ENCODE measurements at regions not wholly inside any gene's neighbourhood (a gene's known extent, or its start where the extent isn't known, plus 50 kb on each side); places are given as distances from the start of the nearest gene placed in this dataset.
"Not testable (repeated sequence)": the region's sequence is repeated elsewhere in the genome, so short reads cannot be mapped to it uniquely, and the experiment has no call there.

DNA sequence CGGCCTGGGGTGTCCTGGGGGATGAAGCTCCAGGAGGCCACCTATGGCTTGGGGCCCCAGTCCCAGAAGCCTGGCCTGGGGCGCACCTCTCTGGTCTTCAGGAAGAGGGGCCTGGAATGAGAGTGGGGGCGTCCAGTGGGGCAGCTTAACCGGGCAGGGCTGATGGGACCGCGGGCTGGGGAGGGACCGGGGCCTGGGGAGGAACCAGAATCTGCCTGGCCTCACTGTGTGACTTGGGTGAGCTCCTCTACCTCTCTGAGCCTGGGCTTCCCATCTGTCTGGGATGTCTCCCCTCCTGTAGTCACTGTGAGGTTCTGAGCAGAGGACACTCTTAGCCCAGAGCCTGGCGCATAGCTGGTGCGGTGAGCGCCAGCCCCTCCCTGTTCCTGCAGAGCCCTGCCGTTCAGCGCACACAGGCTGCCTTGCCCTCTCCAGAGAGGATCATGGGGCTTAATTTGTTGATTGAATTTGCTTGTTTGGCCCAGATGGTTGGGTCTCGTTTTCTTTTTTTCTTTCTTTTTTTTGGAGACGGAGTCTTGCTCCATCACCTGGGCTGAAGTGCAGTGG lies 378.4 kb upstream of the ZNF722 start:
- H3K27me3 Mint-ChIP-seq; DNase-seq; H3K36me3 ChIP-seq (ENCODE audit: insufficient read depth, low read length); CTCF ChIA-PET; H3K27ac Mint-ChIP-seq; H3K27ac ChIP-seq (ENCODE audit: low read depth, low read length); H3K9me3 ChIP-seq (ENCODE audit: low read length); H3K9me3 Mint-ChIP-seq; H3K27me3 ChIP-seq (ENCODE audit: insufficient read depth, low read length, poor library complexity, severe bottlenecking); H3K4me1 ChIP-seq (ENCODE audit: insufficient read depth, low read length); H3K4me3 ChIP-seq (ENCODE audit: low read length); H3K4me1 Mint-ChIP-seq; H3K36me3 Mint-ChIP-seq; H3K4me3 Mint-ChIP-seq; POLR2A ChIA-PET: not testable (repeated sequence)

- not testable (repeated sequence) for H3K4me3 Mint-ChIP-seq
Observed at GRCh38 chr7:63627590-63628485, 370.8 kb upstream of the ZNF722 start.

DNA sequence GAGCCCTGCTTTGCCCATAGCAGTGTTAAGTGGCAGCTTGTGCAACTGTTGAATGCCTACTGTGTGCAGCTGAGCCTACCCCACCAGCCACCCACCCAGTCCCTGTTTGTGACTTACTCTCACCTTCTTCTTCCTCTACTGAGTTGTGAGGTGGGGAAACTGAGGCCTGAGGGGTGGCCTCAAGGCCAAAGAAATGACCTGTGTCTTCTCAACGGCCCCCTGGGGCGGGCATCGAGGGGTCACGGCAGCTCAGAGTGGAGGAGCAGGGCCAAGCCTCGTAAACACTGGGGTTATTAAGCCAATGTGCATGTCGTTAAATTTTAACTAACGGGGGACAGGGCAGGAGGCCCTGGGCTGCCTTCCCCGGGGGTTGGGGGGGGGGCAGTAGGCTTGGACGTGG lies 369.6 kb upstream of the ZNF722 start:
- H3K27ac Mint-ChIP-seq; H3K27me3 Mint-ChIP-seq; H3K27me3 ChIP-seq (ENCODE audit: insufficient read depth, low read length, poor library complexity, severe bottlenecking); H3K4me1 ChIP-seq (ENCODE audit: insufficient read depth, low read length); H3K4me1 Mint-ChIP-seq; H3K4me3 ChIP-seq (ENCODE audit: low read length); POLR2A ChIA-PET; CTCF ChIA-PET; H3K27ac ChIP-seq (ENCODE audit: low read depth, low read length); H3K36me3 ChIP-seq (ENCODE audit: insufficient read depth, low read length); H3K9me3 ChIP-seq (ENCODE audit: low read length); DNase-seq; H3K36me3 Mint-ChIP-seq; H3K9me3 Mint-ChIP-seq; H3K4me3 Mint-ChIP-seq: not testable (repeated sequence)

More at GRCh38 chr7:63627590-63628485, 370.8 kb upstream of the ZNF722 start:
- DNase-seq; H3K27me3 ChIP-seq (ENCODE audit: insufficient read depth, low read length, poor library complexity, severe bottlenecking); H3K27ac Mint-ChIP-seq; H3K36me3 ChIP-seq (ENCODE audit: insufficient read depth, low read length); H3K4me1 ChIP-seq (ENCODE audit: insufficient read depth, low read length); H3K9me3 ChIP-seq (ENCODE audit: low read length); CTCF ChIA-PET; H3K27ac ChIP-seq (ENCODE audit: low read depth, low read length); H3K36me3 Mint-ChIP-seq; POLR2A ChIA-PET; H3K4me1 Mint-ChIP-seq; H3K27me3 Mint-ChIP-seq; H3K9me3 Mint-ChIP-seq; H3K4me3 ChIP-seq (ENCODE audit: low read length): not testable (repeated sequence)

GRCh38 chr7:63636585-63636984 lies 362.1 kb upstream of the ZNF722 start:
- H3K4me3 Mint-ChIP-seq; H3K9me3 ChIP-seq (ENCODE audit: low read length); H3K9me3 Mint-ChIP-seq; H3K27me3 ChIP-seq (ENCODE audit: insufficient read depth, low read length, poor library complexity, severe bottlenecking); POLR2A ChIA-PET; H3K36me3 Mint-ChIP-seq; H3K36me3 ChIP-seq (ENCODE audit: insufficient read depth, low read length); H3K27ac ChIP-seq (ENCODE audit: low read depth, low read length); DNase-seq; H3K27me3 Mint-ChIP-seq; H3K4me3 ChIP-seq (ENCODE audit: low read length); H3K27ac Mint-ChIP-seq; H3K4me1 Mint-ChIP-seq; H3K4me1 ChIP-seq (ENCODE audit: insufficient read depth, low read length); CTCF ChIA-PET: not testable (repeated sequence)

DNA sequence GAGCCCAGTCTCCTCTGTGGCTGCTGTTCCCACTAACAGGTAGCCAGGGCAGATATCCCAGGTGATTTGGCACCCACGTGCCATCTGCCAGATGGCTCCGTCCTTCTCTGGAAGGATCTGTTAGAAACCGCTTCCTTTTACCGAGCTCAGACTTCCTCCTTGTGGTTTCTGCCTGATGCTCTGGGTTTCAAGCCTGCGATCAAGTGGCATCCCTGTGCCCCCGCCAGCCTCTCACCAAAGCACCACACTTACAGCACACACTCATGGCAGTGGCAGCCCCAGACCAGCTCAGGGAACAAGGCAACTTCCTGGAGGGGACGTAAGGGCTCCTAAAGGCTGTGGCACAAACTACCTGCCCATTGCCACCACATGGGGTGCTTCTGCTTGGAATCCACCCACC lies 333.1 kb upstream of the ZNF722 start:
- H3K9me3 Mint-ChIP-seq; H3K27ac Mint-ChIP-seq; H3K4me1 Mint-ChIP-seq; H3K36me3 ChIP-seq (ENCODE audit: insufficient read depth, low read length); H3K9me3 ChIP-seq (ENCODE audit: low read length); H3K4me1 ChIP-seq (ENCODE audit: insufficient read depth, low read length); POLR2A ChIA-PET; H3K4me3 ChIP-seq (ENCODE audit: low read length); H3K27me3 ChIP-seq (ENCODE audit: insufficient read depth, low read length, poor library complexity, severe bottlenecking); H3K27me3 Mint-ChIP-seq; H3K4me3 Mint-ChIP-seq; CTCF ChIA-PET; DNase-seq; H3K27ac ChIP-seq (ENCODE audit: low read depth, low read length); H3K36me3 Mint-ChIP-seq: not testable (repeated sequence)

DNA sequence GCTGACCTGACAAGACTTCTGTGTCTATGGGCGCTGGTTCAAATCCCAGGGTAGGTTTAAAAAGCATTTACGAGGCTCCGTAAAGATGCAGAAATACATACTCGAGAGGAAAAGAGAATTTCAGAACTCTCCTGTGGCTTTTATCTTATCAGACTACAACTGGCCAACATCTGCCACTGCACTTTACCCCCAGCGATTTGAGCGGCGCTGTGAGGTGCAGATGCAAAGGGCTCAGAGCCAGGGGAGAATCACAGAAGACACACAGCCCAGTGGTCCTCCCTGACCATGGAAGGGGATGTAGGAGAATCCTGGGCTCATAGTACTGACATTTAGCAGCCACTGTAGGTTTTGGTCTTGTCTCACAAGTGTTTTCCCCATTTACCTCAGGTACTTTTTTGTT lies 307.2 kb upstream of the ZNF722 start:
- POLR2A ChIA-PET; H3K27me3 Mint-ChIP-seq; DNase-seq; H3K9me3 Mint-ChIP-seq; H3K36me3 ChIP-seq (ENCODE audit: insufficient read depth, low read length); H3K4me1 Mint-ChIP-seq; H3K27me3 ChIP-seq (ENCODE audit: insufficient read depth, low read length, poor library complexity, severe bottlenecking); H3K4me1 ChIP-seq (ENCODE audit: insufficient read depth, low read length); H3K4me3 ChIP-seq (ENCODE audit: low read length); H3K27ac ChIP-seq (ENCODE audit: low read depth, low read length); CTCF ChIA-PET; H3K9me3 ChIP-seq (ENCODE audit: low read length); H3K36me3 Mint-ChIP-seq; H3K27ac Mint-ChIP-seq; H3K4me3 Mint-ChIP-seq: not testable (repeated sequence)

- CTCF ChIA-PET = not testable (repeated sequence)
Observed at GRCh38 chr7:63694296-63694695, 304.4 kb upstream of the ZNF722 start.

More at GRCh38 chr7:63694296-63694695, 304.4 kb upstream of the ZNF722 start:
- POLR2A ChIA-PET; H3K9me3 ChIP-seq (ENCODE audit: low read length); H3K27me3 Mint-ChIP-seq; H3K36me3 Mint-ChIP-seq; H3K27ac ChIP-seq (ENCODE audit: low read depth, low read length); DNase-seq; H3K27ac Mint-ChIP-seq; H3K27me3 ChIP-seq (ENCODE audit: insufficient read depth, low read length, poor library complexity, severe bottlenecking); H3K4me3 ChIP-seq (ENCODE audit: low read length); H3K4me3 Mint-ChIP-seq; H3K9me3 Mint-ChIP-seq; H3K36me3 ChIP-seq (ENCODE audit: insufficient read depth, low read length); H3K4me1 Mint-ChIP-seq; H3K4me1 ChIP-seq (ENCODE audit: insufficient read depth, low read length): not testable (repeated sequence)
